HCT116 (cell line): ENCODE measurements at regions not wholly inside any gene's neighbourhood (a gene's known extent, or its start where the extent isn't known, plus 50 kb on each side); places are given as distances from the start of the nearest gene placed in this dataset.

Source experiments
- ATAC-seq: fragments of 200-7000 bp; cut with Tn5 transposase; 2 replicates; pipeline ENCODE4 v1.9.1; 2020; ENCODE audit warnings: mild to moderate bottlenecking, moderate library complexity
- BruUV-seq: library from RNA; stranded (reverse); fragments of 400-500 nt; replicated peaks from 2 replicates; lab custom pipeline; 2021; lab: Mats Ljungman, UMichigan
- CTCF ChIA-PET: fragments of 300-600 bp; sonication (Branson Sonifier 250); formaldehyde crosslinking; loops from one replicate; lab custom pipeline; 2021; ENCODE audit warnings: antibody characterized with exemption; lab: Charles Lee
- POLR2A ChIA-PET: fragments of 300-600, 350-600 bp; sonication (Branson Sonifier 250); formaldehyde crosslinking; loops from one replicate; lab custom pipeline; 2021; ENCODE audit warnings: antibody characterized with exemption; lab: Charles Lee
- RAD21 ChIA-PET, 2 experiments: fragments of 300-600 bp; sonication (Branson Sonifier 250); formaldehyde crosslinking; loops; one replicate each; lab custom pipeline; 2023; ENCODE audit warnings: low total read pairs in 2 of 2; ENCODE audit not compliant: uncharacterized antibody in 2 of 2, unreplicated experiment in 2 of 2, low non-redundant PET in 1 of 2; lab: Charles Lee
- DNase-seq: peaks from one replicate; pipeline ENCODE4 v3.0.0-alpha.2; 2010; ENCODE audit warnings: low read depth, low spot score
- H2AFZ ChIP-seq: fragments of 200-600 bp; shearing (Covaris generic), sonication (generic); 2 replicates; pipeline ENCODE4 v1.6.1; 2017; ENCODE audit warnings: low read depth, mixed run types, mixed read lengths, antibody characterized with exemption, low read length; ENCODE audit not compliant: poor library complexity, severe bottlenecking
- H3K27ac ChIP-seq: 2 replicates; pipeline ENCODE4 v1.5.1; 2012; ENCODE audit warnings: low read depth, low read length
- H3K27me3 ChIP-seq: fragments of 200-600 bp; sonication (generic); 2 replicates; pipeline ENCODE4 v1.6.1; 2016; ENCODE audit warnings: mixed run types, low read length, mixed read lengths; ENCODE audit not compliant: insufficient read depth
- H3K36me3 ChIP-seq, 2 experiments: fragments of 200-500 bp in 1 of 2; fragments of 200-600 bp in 1 of 2; sonication (Bioruptor generic) in 1 of 2; sonication (generic) in 1 of 2; 2 replicates each; pipeline versions ENCODE4 v1.5.1 to v1.6.1; 2014 to 2016; ENCODE audit warnings: low read length in 2 of 2, inconsistent platforms in 1 of 2, mixed read lengths in 1 of 2, mixed run types in 1 of 2; ENCODE audit not compliant: insufficient read depth in 2 of 2, control insufficient read depth in 1 of 2
- H3K4me1 ChIP-seq, 2 experiments: fragments of 200-600 bp in 1 of 2; sonication (generic) in 1 of 2; 2 replicates each; pipeline versions ENCODE4 v1.5.1 to v1.6.1; 2012 to 2017; ENCODE audit warnings: low read length in 2 of 2, inconsistent platforms in 1 of 2, mild to moderate bottlenecking in 1 of 2, mixed read lengths in 1 of 2, mixed run types in 1 of 2, moderate library complexity in 1 of 2; ENCODE audit not compliant: insufficient read depth in 2 of 2, control insufficient read depth in 1 of 2
- H3K4me2 ChIP-seq: fragments of 200-600 bp; sonication (generic); 2 replicates; pipeline ENCODE4 v1.6.1; 2017; ENCODE audit warnings: mixed run types, low read length, mixed read lengths
- H3K4me3 ChIP-seq, 2 experiments: fragments of 200-600 bp in 1 of 2; sonication (generic) in 1 of 2; replicated peaks in 1 of 2; 2 replicates each; pipeline ENCODE4 v1.5.1; 2011 to 2016; ENCODE audit warnings: low read length in 2 of 2, control low read depth in 1 of 2, low read depth in 1 of 2, mild to moderate bottlenecking in 1 of 2, mixed read lengths in 1 of 2, mixed run types in 1 of 2
- H3K79me2 ChIP-seq: fragments of 200-600 bp; sonication (generic); 2 replicates; pipeline ENCODE4 v1.6.1; 2017; ENCODE audit warnings: mild to moderate bottlenecking, mixed run types, low read length, moderate library complexity, mixed read lengths; ENCODE audit not compliant: insufficient read depth
- H3K9ac ChIP-seq: fragments of 200-600 bp; sonication (generic); 2 replicates; pipeline ENCODE4 v1.6.1; 2016; ENCODE audit warnings: low read length, mixed read lengths
- H3K9me2 ChIP-seq: fragments of 200-600 bp; sonication (generic), shearing (Covaris generic); 2 replicates; pipeline ENCODE4 v1.6.1; 2017; ENCODE audit warnings: mixed run types, mild to moderate bottlenecking, moderate library complexity; ENCODE audit not compliant: insufficient read depth
- H3K9me3 ChIP-seq, 2 experiments: fragments of 200-500 bp in 1 of 2; fragments of 200-600 bp in 1 of 2; sonication (Bioruptor generic) in 1 of 2; sonication (generic) in 1 of 2; 2 replicates each; pipeline ENCODE4 v1.6.1; 2014 to 2017; ENCODE audit warnings: low read length in 2 of 2, mixed read lengths in 2 of 2, inconsistent platforms in 1 of 2, low read depth in 1 of 2, mild to moderate bottlenecking in 1 of 2, mixed run types in 1 of 2, moderate library complexity in 1 of 2; ENCODE audit not compliant: control insufficient read depth in 1 of 2, insufficient read depth in 1 of 2
- H4K20me1 ChIP-seq: fragments of 200-600 bp; sonication (generic), shearing (Covaris generic); 2 replicates; pipeline ENCODE4 v1.6.1; 2017; ENCODE audit warnings: mixed run types, mild to moderate bottlenecking, moderate library complexity; ENCODE audit not compliant: insufficient read depth
- CBX3 ChIP-seq: IDR thresholded peaks from 2 replicates; pipeline ENCODE4 v1.6.1; 2012; ENCODE audit warnings: low read depth
- CEBPB ChIP-seq: IDR thresholded peaks from 2 replicates; pipeline ENCODE4 v1.6.1; 2012; ENCODE audit warnings: low read depth
- EGR1 ChIP-seq: IDR thresholded peaks from 2 replicates; pipeline ENCODE4 v1.6.1; 2012; ENCODE audit warnings: low read depth
- ELF1 ChIP-seq: IDR thresholded peaks from 2 replicates; pipeline ENCODE4 v1.6.1; 2012; ENCODE audit warnings: low read depth, borderline replicate concordance
- EZH2 ChIP-seq: fragments of 200-600 bp; sonication (generic); IDR thresholded peaks from 2 replicates; pipeline ENCODE4 v1.6.1; 2017; ENCODE audit warnings: antibody characterized with exemption, mixed run types
- FOSL1 ChIP-seq: IDR thresholded peaks from 2 replicates; pipeline ENCODE4 v1.6.1; 2012; ENCODE audit warnings: low read depth
- JUND ChIP-seq: IDR thresholded peaks from 2 replicates; pipeline ENCODE4 v1.6.1; 2012
- SIN3A ChIP-seq: IDR thresholded peaks from 2 replicates; pipeline ENCODE4 v1.6.1; 2012; ENCODE audit warnings: low read depth
- SP1 ChIP-seq: IDR thresholded peaks from 2 replicates; pipeline ENCODE4 v1.6.1; 2012; ENCODE audit warnings: low read depth
- TCF7L2 ChIP-seq: IDR thresholded peaks from 2 replicates; pipeline ENCODE4 v1.7.0; 2011; ENCODE audit warnings: borderline replicate concordance, inconsistent platforms; ENCODE audit not compliant: insufficient read depth, insufficient read length; ENCODE audit errors: extremely low read depth
- YY1 ChIP-seq: IDR thresholded peaks from 2 replicates; pipeline ENCODE4 v1.6.1; 2011; ENCODE audit warnings: low read length, low read depth, moderate library complexity, mild to moderate bottlenecking; ENCODE audit not compliant: insufficient replicate concordance; ENCODE audit errors: extremely low read depth
- ZFX ChIP-seq: fragments of 450-650 bp; IDR thresholded peaks from 2 replicates; pipeline ENCODE4 v1.6.1; 2017
- ZNF274 ChIP-seq: fragments of 200-500 bp; sonication (Bioruptor generic); IDR thresholded peaks from 2 replicates; pipeline ENCODE4 v1.6.1; 2014; ENCODE audit warnings: mild to moderate bottlenecking, low read depth, low read length, inconsistent platforms
- intact Hi-C: fragments of 100-400 bp; cut with micrococcal nuclease; formaldehyde crosslinking; loops from 2 replicates; pipeline ENCODE4 v1.10.0; 2022
- TF ChIP-seq, protein P1 (sequence below): IDR thresholded peaks from 2 replicates; pipeline ENCODE4 v1.6.1; 2012
- TF ChIP-seq, protein P2 (sequence below): IDR thresholded peaks from 2 replicates; pipeline ENCODE4 v1.6.1; 2012; ENCODE audit warnings: low read depth
- TF ChIP-seq, protein P3 (sequence below): IDR thresholded peaks from 2 replicates; pipeline ENCODE4 v1.6.1; 2012

DNA sequence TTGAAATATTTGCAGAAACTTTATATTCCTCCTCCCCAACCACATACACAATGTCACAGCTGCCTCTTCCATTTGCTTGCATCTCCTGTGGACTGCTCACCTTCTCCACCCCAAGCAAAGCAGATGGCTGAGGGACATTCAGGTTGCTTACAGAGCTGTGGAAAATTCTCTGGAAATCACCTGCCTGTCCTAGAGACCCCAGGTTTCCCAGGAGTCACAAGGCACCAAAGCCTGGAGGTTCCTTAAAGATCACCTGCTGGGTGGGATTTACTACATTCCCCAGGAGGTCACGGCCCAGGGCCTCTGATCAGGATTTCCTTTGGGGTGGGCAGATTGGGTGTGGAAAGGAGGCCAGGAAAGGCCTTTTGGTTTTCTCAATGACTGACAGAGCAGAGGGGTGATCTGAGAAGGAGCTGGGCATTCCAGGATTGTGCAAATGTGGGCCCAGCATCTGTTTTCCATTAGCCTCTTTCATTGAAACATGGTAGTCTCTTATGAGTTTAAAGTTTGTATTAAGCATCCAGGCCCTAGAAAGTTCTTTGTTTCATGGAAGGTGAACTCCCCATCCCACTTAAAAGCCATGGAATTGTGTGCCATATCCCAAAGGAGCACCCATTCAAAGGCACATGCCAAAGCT is 410.7 kb upstream of the TNP1 start:
- H3K27me3 ChIP-seq = peaks cover 11% of the 10 kb centered on the region
- DNase-seq (no peak), ATAC-seq (no peak)
- no peak overlapping the region for H3K9ac ChIP-seq
- intact Hi-C loops = no loop called here
- H3K36me3 ChIP-seq = no peaks in the 10 kb centered on the region
- ChIA-PET POLR2A (no interaction called here), CTCF (no interaction called here), RAD21 (no interaction called here)
- no peaks in the 10 kb centered on the region for H4K20me1 ChIP-seq
- H3K9me3 ChIP-seq = no peaks in the 10 kb centered on the region; a peak in 1 of 4 replicates
- no peak overlapping the region for H2AFZ ChIP-seq
- no TSS peak for BruUV-seq
- no peaks in the 10 kb centered on the region for H3K9me2 ChIP-seq
- no peaks in the 10 kb centered on the region for H3K79me2 ChIP-seq
- no peak overlapping the region for H3K27ac ChIP-seq
- no peaks in the 10 kb centered on the region for H3K4me1 ChIP-seq
- H3K4me3 ChIP-seq = no peak overlapping the region
- H3K4me2 ChIP-seq = no peak overlapping the region
- TF ChIP-seq, protein P1, sequence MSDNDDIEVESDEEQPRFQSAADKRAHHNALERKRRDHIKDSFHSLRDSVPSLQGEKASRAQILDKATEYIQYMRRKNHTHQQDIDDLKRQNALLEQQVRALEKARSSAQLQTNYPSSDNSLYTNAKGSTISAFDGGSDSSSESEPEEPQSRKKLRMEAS = no peak
- TF ChIP-seq, protein P2, sequence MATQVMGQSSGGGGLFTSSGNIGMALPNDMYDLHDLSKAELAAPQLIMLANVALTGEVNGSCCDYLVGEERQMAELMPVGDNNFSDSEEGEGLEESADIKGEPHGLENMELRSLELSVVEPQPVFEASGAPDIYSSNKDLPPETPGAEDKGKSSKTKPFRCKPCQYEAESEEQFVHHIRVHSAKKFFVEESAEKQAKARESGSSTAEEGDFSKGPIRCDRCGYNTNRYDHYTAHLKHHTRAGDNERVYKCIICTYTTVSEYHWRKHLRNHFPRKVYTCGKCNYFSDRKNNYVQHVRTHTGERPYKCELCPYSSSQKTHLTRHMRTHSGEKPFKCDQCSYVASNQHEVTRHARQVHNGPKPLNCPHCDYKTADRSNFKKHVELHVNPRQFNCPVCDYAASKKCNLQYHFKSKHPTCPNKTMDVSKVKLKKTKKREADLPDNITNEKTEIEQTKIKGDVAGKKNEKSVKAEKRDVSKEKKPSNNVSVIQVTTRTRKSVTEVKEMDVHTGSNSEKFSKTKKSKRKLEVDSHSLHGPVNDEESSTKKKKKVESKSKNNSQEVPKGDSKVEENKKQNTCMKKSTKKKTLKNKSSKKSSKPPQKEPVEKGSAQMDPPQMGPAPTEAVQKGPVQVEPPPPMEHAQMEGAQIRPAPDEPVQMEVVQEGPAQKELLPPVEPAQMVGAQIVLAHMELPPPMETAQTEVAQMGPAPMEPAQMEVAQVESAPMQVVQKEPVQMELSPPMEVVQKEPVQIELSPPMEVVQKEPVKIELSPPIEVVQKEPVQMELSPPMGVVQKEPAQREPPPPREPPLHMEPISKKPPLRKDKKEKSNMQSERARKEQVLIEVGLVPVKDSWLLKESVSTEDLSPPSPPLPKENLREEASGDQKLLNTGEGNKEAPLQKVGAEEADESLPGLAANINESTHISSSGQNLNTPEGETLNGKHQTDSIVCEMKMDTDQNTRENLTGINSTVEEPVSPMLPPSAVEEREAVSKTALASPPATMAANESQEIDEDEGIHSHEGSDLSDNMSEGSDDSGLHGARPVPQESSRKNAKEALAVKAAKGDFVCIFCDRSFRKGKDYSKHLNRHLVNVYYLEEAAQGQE = no peak
- TF ChIP-seq EZH2 = no peak
- no peak for TF ChIP-seq CBX3
- TF ChIP-seq ELF1 = no peak
- TF ChIP-seq, protein P3, sequence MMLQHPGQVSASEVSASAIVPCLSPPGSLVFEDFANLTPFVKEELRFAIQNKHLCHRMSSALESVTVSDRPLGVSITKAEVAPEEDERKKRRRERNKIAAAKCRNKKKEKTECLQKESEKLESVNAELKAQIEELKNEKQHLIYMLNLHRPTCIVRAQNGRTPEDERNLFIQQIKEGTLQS = no peak
- no peak for TF ChIP-seq SIN3A
- TF ChIP-seq CEBPB = no peak
- TF ChIP-seq SP1 = no peak
- no peak for TF ChIP-seq YY1
- no peak for TF ChIP-seq FOSL1
- no peak for TF ChIP-seq ZNF274
- no peak for TF ChIP-seq ZFX
- TF ChIP-seq JUND = no peak
- no peak for TF ChIP-seq TCF7L2
- TF ChIP-seq EGR1 = no peak
- TF ChIP-seq, all 23 proteins: peak for 0
